ENCODE measurements at regions not wholly inside any gene's neighbourhood (a gene's known extent, or its start where the extent isn't known, plus 50 kb on each side); places are given as distances from the start of the nearest gene placed in this dataset.

DNA sequence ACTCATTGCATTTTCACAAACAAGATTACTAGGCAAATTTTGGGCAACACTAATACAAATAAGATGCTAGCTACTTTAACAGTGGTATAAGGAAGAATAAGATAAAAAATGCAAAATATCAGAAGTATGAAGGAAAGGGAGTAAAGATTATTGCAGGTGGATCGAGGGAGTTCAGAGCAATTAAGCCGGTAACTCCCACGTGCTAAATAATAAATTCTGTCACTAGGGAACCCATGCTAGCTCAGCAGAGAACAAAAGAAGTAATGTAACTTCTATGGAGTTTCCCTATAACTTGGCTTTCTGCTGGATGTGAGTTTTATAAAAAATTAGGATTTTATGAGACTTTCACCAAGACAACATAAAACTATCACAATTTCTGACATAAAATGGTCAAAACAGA is 470.5 kb upstream of the RGS18 start:
- FAIRE-seq (no peak), ATAC-seq (no peak), DNase-seq (ENCODE audit: low read depth, low spot score) (no peak)
- ChIA-PET POLR2A (no interaction called here), RAD21 (ENCODE audit: unreplicated experiment) (no interaction called here), SMC1A (ENCODE audit: uncharacterized antibody, unreplicated experiment) (no interaction called here), CTCF (no interaction called here)
- intact Hi-C loops (cut with micrococcal nuclease; ENCODE audit: unreplicated experiment) (no loop called here), in situ Hi-C loops (cut with MboI) (no loop called here)
- no peak overlapping the region for H3K4me2 ChIP-seq (ENCODE audit: control insufficient read depth, insufficient read depth)
- BruUV-seq (replicated peaks): no TSS peak
- no peak overlapping the region for H3K27ac ChIP-seq (ENCODE audit: control insufficient read depth, insufficient read depth)
- H3K36me3 ChIP-seq (ENCODE audit: control insufficient read depth in 2 of 2, insufficient read depth in 2 of 2, low read length in 1 of 2): no peaks in the 10 kb centered on the region
- TF ChIP-seq NR2C2 (IDR thresholded peaks at IDR 0.05; ENCODE audit: borderline replicate concordance, control insufficient read depth, insufficient read length, low read depth): no peak
- TF ChIP-seq, protein P1, sequence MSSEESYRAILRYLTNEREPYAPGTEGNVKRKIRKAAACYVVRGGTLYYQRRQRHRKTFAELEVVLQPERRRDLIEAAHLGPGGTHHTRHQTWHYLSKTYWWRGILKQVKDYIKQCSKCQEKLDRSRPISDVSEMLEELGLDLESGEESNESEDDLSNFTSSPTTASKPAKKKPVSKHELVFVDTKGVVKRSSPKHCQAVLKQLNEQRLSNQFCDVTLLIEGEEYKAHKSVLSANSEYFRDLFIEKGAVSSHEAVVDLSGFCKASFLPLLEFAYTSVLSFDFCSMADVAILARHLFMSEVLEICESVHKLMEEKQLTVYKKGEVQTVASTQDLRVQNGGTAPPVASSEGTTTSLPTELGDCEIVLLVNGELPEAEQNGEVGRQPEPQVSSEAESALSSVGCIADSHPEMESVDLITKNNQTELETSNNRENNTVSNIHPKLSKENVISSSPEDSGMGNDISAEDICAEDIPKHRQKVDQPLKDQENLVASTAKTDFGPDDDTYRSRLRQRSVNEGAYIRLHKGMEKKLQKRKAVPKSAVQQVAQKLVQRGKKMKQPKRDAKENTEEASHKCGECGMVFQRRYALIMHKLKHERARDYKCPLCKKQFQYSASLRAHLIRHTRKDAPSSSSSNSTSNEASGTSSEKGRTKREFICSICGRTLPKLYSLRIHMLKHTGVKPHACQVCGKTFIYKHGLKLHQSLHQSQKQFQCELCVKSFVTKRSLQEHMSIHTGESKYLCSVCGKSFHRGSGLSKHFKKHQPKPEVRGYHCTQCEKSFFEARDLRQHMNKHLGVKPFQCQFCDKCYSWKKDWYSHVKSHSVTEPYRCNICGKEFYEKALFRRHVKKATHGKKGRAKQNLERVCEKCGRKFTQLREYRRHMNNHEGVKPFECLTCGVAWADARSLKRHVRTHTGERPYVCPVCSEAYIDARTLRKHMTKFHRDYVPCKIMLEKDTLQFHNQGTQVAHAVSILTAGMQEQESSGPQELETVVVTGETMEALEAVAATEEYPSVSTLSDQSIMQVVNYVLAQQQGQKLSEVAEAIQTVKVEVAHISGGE (CRISPR knock-in tag; IDR thresholded peaks at IDR 0.05): no peak
- TF ChIP-seq POLR2A (IDR thresholded peaks at IDR 0.05; ENCODE audit: low read depth, low read length): no peak
- TF ChIP-seq, protein P2, sequence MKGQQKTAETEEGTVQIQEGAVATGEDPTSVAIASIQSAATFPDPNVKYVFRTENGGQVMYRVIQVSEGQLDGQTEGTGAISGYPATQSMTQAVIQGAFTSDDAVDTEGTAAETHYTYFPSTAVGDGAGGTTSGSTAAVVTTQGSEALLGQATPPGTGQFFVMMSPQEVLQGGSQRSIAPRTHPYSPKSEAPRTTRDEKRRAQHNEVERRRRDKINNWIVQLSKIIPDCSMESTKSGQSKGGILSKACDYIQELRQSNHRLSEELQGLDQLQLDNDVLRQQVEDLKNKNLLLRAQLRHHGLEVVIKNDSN (IDR thresholded peaks at IDR 0.05; ENCODE audit: borderline replicate concordance, extremely low read length, insufficient read depth, low read depth, low read length): no peak
- TF ChIP-seq, protein P3, sequence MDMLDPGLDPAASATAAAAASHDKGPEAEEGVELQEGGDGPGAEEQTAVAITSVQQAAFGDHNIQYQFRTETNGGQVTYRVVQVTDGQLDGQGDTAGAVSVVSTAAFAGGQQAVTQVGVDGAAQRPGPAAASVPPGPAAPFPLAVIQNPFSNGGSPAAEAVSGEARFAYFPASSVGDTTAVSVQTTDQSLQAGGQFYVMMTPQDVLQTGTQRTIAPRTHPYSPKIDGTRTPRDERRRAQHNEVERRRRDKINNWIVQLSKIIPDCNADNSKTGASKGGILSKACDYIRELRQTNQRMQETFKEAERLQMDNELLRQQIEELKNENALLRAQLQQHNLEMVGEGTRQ (IDR thresholded peaks at IDR 0.05; ENCODE audit: borderline replicate concordance, low read depth, low read length): no peak
- no peak overlapping the region for H3K4me3 ChIP-seq
- WGBS (ENCODE audit: insufficient coverage, insufficient replicate concordance, low lambda C conversion rate, missing lambda C conversion rate): 15% methylated on average over 3 of the region's 3 CpGs
- H3K9me3 ChIP-seq (replicated peaks; ENCODE audit: control insufficient read depth, insufficient read depth, low read length): no peaks in the 10 kb centered on the region
- no peaks in the 10 kb centered on the region for H4K20me1 ChIP-seq (ENCODE audit: control insufficient read depth, insufficient read depth)
- no peak overlapping the region for H3K9ac ChIP-seq (ENCODE audit: control insufficient read depth, insufficient read depth, low read length)
- no peaks in the 10 kb centered on the region for H3K27me3 ChIP-seq (replicated peaks in 1 of 2; ENCODE audit: control insufficient read depth in 2 of 2, insufficient read depth in 2 of 2, low read length in 1 of 2)
- H2AFZ ChIP-seq (ENCODE audit: control insufficient read depth, low read depth, low read length): no peak overlapping the region
- H3K79me2 ChIP-seq (ENCODE audit: control insufficient read depth, insufficient read depth, low read length): no peaks in the 10 kb centered on the region
- no peaks in the 10 kb centered on the region for H3K4me1 ChIP-seq (ENCODE audit: control insufficient read depth, insufficient read depth, low read length)

Measured in GM12878 (cell line).